IPS-18a (cell line): ENCODE measurements at regions not wholly inside any gene's neighbourhood (a gene's known extent, or its start where the extent isn't known, plus 50 kb on each side); places are given as distances from the start of the nearest gene placed in this dataset.

Source experiments
- H3K27ac ChIP-seq: one replicate; pipeline ENCODE4 v1.5.1; 2013; ENCODE audit warnings: low read length
- H3K27me3 ChIP-seq: one replicate; pipeline ENCODE4 v1.6.1; 2013; ENCODE audit warnings: mild to moderate bottlenecking, low read length; ENCODE audit not compliant: control insufficient read depth, insufficient read depth
- H3K36me3 ChIP-seq: one replicate; pipeline ENCODE4 v1.6.1; 2013; ENCODE audit warnings: low read depth, low read length; ENCODE audit not compliant: control insufficient read depth
- H3K4me1 ChIP-seq: one replicate; pipeline ENCODE4 v1.6.1; 2013; ENCODE audit warnings: low read depth, low read length; ENCODE audit not compliant: control insufficient read depth
- H3K4me3 ChIP-seq: one replicate; pipeline ENCODE4 v1.5.1; 2013; ENCODE audit warnings: low read length
- H3K9ac ChIP-seq: one replicate; pipeline ENCODE4 v1.6.1; 2013; ENCODE audit warnings: mild to moderate bottlenecking, low read length, moderate library complexity
- H3K9me3 ChIP-seq: one replicate; pipeline ENCODE4 v1.6.1; 2013; ENCODE audit warnings: low read depth, low read length; ENCODE audit not compliant: control insufficient read depth

DNA sequence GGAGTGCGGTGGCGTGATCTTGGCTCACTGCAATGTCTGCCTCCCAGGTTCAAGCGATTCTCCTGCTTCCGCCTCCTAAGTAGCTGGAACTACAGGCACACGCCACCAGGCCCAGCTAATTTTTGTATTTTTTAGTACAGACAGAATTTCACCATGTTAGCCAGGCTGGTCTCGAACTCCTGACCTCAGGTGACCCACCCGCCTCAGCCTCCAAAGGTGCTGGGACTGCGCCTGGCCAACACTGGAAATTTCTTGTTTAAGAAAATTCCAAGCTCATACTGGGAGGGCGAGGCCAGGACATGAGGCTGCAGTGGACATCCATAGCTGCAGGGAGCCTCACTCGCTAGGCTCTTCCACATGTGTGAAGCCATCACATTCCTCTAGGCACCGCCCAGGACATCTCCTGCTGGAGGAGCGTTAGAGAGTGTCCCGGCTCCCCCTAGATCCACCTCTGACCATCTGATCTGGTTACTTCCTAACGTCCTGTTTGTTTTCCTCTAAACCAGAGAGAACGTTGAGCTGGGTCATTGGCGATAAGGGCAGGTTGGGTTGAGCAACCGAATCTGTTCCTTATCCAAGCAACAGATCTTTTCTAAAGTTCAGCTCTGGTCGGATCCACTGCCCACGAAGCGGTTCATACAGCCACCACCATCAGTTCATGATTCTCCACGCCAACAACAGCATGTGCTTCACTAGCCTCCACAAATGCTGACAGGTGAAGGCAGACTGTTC is 108.2 kb upstream of the MED13L start:
- no peak overlapping the region for H3K9ac ChIP-seq
- H3K27me3 ChIP-seq = peaks cover 5% of the 10 kb centered on the region
- H3K4me1 ChIP-seq = peaks cover 28% of the 10 kb centered on the region
- no peaks in the 10 kb centered on the region for H3K9me3 ChIP-seq
- no peak overlapping the region for H3K27ac ChIP-seq
- no peaks in the 10 kb centered on the region for H3K36me3 ChIP-seq
- no peak overlapping the region for H3K4me3 ChIP-seq

DNA sequence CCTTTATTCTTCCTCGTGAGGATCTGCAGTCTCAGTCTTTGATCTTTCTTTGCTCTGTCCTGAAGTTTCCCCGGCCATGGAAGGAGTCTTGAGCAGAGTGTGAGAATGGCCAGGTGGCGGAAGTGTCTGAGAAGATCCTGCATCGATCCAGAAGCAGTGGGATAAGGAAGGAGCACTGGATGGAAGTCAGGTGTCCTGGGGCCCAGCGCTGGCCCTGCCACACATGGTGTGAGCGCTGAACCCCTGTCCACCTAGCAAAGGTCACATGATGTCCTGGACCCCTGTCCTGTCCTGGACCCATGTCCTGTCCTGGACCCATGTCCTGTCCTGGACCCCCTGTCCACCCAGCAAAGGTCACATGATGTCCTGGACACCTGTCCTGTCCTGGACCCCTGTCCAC is 111.8 kb upstream of the MED13L start:
- Histone ChIP-seq H3K9me3 (no peaks in the 10 kb centered on the region), H3K9ac (no peak overlapping the region), H3K27ac (no peak overlapping the region), H3K27me3 (no peaks in the 10 kb centered on the region), H3K4me3 (no peak overlapping the region), H3K36me3 (no peaks in the 10 kb centered on the region), H3K4me1 (peaks cover 2% of the 10 kb centered on the region)

DNA sequence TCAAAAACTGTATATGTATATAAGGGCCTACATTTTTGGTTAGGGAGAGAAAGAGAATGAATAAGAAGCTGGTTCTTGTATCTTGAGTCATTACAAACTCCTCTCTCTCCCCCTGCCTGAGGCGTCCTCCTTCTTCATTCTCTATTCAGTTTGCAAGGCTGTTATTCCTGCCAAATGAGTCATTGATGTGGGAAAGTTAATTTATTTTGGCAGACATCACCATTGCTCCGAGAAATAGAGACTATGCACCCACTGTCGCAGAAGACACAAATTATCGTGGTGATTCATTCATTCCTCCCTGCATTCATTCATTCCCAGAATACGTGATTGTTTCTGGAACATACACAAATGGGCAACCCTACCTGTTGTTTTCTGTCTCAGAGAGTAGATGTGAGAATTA is 112.5 kb upstream of the MED13L start:
- H3K36me3 ChIP-seq = no peaks in the 10 kb centered on the region
- H3K9ac ChIP-seq = no peak overlapping the region
- no peak overlapping the region for H3K4me3 ChIP-seq
- H3K9me3 ChIP-seq = no peaks in the 10 kb centered on the region
- no peak overlapping the region for H3K27ac ChIP-seq
- no peaks in the 10 kb centered on the region for H3K27me3 ChIP-seq
- H3K4me1 ChIP-seq = no peaks in the 10 kb centered on the region

DNA sequence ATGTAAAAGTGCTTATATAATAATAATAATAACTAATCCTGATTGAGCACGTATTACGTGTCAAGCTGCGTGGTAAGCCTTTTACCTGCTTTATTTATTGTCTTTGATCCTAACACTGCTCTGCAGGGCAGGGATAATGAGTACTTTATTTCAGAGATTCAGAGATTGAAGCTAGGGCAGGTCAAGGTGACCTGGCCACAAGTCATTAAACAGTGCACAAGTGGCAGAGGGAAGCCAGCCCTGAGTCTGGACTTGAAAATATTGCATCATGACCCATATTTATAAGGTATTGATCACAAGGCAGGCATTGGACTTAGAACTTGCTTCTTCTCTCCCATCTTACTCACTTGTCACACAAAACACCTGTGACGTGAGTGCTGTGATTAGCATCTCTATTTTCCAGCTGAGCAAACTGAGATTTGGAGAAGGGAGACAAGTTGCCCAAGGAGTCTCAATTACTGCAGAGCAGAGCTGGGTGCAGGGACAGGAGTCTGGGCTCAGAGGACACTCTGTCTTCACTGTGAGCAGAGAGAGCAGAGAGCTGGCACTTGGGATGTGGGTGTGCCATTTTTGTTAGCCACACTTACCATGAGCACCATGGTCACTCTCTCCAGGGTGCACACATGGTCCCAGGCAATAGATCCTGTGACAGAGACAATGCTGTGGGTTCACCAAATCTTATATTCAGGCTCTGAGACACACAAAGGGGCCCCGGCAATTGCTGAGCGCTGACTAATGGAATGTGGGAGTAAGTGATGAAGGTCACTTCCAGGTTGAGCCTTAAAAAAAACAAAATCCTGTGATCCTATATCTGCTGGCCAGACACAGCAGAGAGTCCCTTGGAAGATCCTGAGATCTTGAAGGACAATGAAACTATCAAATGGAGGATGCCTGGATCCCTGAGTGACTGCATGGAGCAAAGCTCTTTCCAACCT is 113.2 kb upstream of the MED13L start:
- H3K4me3 ChIP-seq = no peak overlapping the region
- no peak overlapping the region for H3K27ac ChIP-seq
- H3K4me1 ChIP-seq = no peaks in the 10 kb centered on the region
- H3K9me3 ChIP-seq = no peaks in the 10 kb centered on the region
- no peaks in the 10 kb centered on the region for H3K27me3 ChIP-seq
- H3K36me3 ChIP-seq = no peaks in the 10 kb centered on the region
- no peak overlapping the region for H3K9ac ChIP-seq

DNA sequence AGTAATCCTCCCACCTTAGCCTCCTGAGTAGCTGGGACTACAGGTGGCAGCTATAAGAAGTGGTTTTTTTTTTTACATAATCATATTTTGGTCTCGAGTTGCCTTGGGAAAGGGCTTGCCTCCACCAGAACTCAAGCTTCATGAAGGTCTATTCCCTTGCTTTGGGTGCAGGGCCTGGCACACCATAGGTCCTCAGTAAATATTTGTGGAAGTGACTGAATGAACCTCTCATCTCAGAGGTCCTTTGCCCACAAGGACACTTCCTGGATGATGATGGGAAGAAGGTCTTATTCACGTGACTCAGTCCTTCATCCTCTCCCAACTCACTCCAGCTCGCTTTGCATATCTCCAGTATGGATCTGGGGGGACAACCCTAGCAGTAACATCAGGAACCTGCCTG is 114.0 kb upstream of the MED13L start:
- Histone ChIP-seq H3K9ac (no peak overlapping the region), H3K4me1 (no peaks in the 10 kb centered on the region), H3K27me3 (no peaks in the 10 kb centered on the region), H3K27ac (no peak overlapping the region), H3K36me3 (no peaks in the 10 kb centered on the region), H3K9me3 (no peaks in the 10 kb centered on the region), H3K4me3 (no peak overlapping the region)

DNA sequence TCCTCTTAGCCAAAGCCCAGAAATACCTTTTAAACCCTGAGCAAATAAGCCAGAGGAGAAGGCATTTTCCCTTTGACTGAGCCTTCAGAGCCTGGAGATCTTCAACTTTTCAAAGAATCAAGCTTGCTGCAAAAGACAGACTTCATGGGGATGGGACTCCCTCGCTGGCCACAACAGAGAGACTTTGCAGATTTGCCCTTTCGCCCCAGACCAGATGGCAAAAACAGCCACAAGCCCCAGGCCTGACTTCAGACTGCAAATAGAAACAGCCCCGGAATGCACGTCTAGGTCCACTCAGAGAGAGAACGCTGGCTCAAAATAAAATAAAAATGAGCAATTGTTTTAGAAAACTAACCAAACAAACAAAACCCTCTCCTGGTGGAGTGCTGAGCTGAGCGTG is 114.6 kb upstream of the MED13L start:
- no peaks in the 10 kb centered on the region for H3K4me1 ChIP-seq
- no peaks in the 10 kb centered on the region for H3K36me3 ChIP-seq
- H3K27me3 ChIP-seq = no peaks in the 10 kb centered on the region
- no peaks in the 10 kb centered on the region for H3K9me3 ChIP-seq
- H3K9ac ChIP-seq = no peak overlapping the region
- no peak overlapping the region for H3K27ac ChIP-seq
- no peak overlapping the region for H3K4me3 ChIP-seq

DNA sequence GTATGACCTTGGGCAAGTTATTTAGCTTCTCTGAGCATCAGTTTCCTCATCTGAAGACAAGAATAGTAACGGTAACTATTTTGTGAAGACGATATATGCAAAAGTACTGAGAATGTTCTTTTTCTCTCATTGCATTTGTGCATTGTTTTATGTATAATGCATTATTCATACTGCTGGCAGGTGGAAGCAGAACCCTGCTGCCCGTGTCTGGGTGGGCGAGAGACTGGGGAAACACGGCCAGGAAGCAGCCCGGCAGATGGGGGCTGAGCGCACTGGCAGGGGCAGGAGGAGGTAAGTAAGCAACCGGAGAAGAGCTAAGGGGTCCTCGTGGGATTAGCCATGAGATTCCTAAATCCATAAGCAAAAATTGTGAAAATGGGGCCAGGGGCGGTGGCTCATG is 115.8 kb upstream of the MED13L start:
- no peaks in the 10 kb centered on the region for H3K27me3 ChIP-seq

DNA sequence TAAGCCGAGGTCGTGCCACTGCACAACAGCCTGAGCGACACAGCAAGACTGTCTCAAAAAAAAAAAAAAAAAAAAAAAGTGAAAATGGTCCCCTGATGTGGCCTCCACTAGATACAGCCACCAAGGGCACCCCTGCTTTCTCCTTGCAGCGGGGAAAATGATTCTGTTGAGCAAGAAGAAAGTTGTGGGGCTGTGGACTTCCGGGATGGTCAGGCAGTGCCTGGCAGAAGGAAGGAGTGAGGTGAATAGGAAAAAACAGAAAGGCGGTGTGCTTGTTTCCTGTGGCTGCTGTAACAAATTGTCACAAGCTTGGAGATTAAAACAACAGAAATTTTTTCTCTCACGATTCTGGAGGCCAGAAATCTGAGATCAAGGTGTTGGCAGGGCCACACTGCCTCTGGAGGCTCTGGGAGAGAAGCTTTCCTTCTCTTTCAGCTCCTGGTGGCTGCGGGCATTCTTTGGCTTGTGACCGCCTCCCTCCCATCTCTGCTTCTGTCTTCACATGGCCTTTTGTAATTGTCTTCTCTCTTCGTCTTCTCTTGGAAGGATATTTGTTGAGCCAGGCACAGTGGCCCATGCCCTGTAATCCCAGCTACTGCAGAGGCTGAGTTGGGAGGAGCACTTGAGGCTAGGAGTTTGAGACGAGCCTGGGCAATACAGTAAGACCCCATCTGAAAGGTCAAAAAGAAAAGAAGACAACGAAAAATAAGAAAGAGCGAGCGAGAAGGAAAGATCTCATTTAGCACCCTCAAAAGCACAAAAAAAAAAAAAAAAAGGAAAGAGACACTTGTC is 116.6 kb upstream of the MED13L start:
- Histone ChIP-seq H3K4me3 (no peak overlapping the region), H3K9ac (no peak overlapping the region), H3K27me3 (no peaks in the 10 kb centered on the region), H3K4me1 (no peaks in the 10 kb centered on the region), H3K36me3 (no peaks in the 10 kb centered on the region), H3K27ac (no peak overlapping the region), H3K9me3 (no peaks in the 10 kb centered on the region)

More for the DNA sequence above, 115.8 kb upstream of the MED13L start:
- H3K36me3 ChIP-seq = no peaks in the 10 kb centered on the region
- no peak overlapping the region for H3K4me3 ChIP-seq
- H3K4me1 ChIP-seq = no peaks in the 10 kb centered on the region
- no peak overlapping the region for H3K9ac ChIP-seq
- H3K27ac ChIP-seq = no peak overlapping the region
- H3K9me3 ChIP-seq = no peaks in the 10 kb centered on the region

DNA sequence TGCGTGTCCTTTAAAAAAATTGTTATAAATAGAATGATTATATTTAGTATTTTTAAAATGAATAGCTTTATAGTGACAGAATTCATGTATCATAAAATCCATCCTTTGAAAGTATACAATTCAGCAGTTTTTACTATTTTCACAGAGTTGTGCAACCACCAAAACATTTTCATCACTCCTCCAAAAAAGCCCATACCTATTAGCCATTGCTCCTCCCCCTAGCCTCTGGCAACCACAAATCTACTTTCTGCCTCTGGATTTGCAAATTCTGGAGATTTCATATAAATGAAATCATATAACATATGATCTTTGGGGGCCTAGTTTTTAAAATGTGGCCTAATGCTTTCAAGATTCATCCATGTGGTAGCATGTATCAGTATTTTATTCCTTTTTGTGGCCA is 117.9 kb upstream of the MED13L start:
- H3K27me3 ChIP-seq = no peaks in the 10 kb centered on the region
- no peak overlapping the region for H3K9ac ChIP-seq
- H3K4me3 ChIP-seq = no peak overlapping the region

DNA sequence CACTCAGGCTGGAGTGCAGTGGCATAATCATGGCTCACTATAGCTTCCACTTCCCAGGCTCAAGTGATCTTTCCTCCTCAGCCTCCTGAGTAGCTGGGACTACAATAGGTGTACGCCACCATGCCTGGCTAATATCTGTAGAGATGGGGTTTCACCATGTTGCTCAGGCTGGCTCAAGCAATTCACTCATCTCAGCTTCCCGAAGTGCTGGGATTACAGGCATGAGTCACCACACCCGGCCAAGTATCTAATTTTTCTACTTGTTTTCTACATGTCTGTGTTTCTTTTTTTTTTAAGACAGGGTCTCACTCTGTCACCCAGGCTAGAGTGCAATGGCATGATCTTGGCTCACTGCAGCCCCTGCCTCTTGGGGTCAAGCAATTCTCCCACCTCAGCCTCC is 119.7 kb upstream of the MED13L start:
- no peaks in the 10 kb centered on the region for H3K27me3 ChIP-seq
- no peak overlapping the region for H3K27ac ChIP-seq
- H3K4me3 ChIP-seq = no peak overlapping the region
- no peaks in the 10 kb centered on the region for H3K36me3 ChIP-seq
- no peaks in the 10 kb centered on the region for H3K4me1 ChIP-seq
- H3K9ac ChIP-seq = no peak overlapping the region
- no peaks in the 10 kb centered on the region for H3K9me3 ChIP-seq

More for the DNA sequence above, 117.9 kb upstream of the MED13L start:
- no peaks in the 10 kb centered on the region for H3K9me3 ChIP-seq
- H3K27ac ChIP-seq = no peak overlapping the region
- no peaks in the 10 kb centered on the region for H3K36me3 ChIP-seq
- no peaks in the 10 kb centered on the region for H3K4me1 ChIP-seq

DNA sequence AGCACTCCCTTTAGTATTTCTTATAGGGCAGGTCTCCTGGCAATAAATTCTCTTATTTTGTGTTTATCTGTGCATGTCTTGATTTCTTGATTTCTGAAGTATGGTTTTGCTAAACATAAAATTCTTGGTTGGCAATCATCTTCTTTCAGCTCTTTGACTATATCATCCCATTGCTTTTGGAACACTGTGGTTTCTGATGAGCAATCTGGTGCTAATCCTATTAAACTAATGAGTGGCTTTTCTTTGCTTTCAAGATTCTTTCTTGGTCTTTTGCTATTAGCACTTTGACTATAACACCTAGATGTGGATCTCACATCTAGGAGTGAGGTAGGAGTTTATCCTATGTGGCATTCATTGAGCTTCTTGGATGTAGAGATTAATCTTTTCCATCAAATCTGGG is 120.7 kb upstream of the MED13L start:
- Histone ChIP-seq H3K36me3 (no peaks in the 10 kb centered on the region), H3K4me1 (no peaks in the 10 kb centered on the region), H3K9ac (no peak overlapping the region), H3K27me3 (no peaks in the 10 kb centered on the region), H3K9me3 (no peaks in the 10 kb centered on the region), H3K4me3 (no peak overlapping the region), H3K27ac (no peak overlapping the region)
